Mesenteric fat pad (tissue), 1 donor: ENCODE measurements at regions not wholly inside any gene's neighbourhood (a gene's known extent, or its start where the extent isn't known, plus 50 kb on each side); places are given as distances from the start of the nearest gene placed in this dataset.
"Not testable (repeated sequence)": the region's sequence is repeated elsewhere in the genome, so short reads cannot be mapped to it uniquely, and the experiment has no call there.

ENCODE experiments used
- DNase-seq: peaks from one replicate; pipeline ENCODE4 v3.0.0-alpha.2; 2020; ENCODE audit warnings: low spot score
- donor health status: DM: yes; HTN: yes; CAD: no.

DNA sequence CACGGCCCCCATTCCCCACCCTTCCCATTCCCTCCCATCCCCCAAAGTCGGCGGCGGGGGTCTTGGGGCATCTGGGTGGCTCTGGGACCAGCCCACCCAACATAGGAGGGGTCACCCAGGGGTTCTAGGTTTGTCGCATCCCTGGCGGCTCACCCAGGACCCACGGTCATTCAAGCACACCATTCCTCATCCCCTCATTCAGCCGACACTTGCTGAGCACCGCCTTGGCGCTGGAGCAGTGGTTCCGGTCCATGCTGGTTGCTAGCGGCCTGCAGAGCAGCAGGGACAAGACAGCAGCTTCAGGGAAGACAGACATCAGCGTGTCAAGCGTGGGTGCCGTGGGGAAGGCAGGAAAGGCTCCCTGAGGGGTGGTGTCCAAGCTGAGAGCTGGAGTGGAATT, 50.5 kb upstream of the OTOS start:
- DNase-seq = peak; percentile 73

GRCh38 chr2:240192661-240193060, 52.2 kb upstream of the OTOS start:
- peak; percentile 37 for DNase-seq

- DNase-seq = not testable (repeated sequence)
Observed at GRCh38 chr2:240194341-240194762, 53.9 kb upstream of the OTOS start.

DNA sequence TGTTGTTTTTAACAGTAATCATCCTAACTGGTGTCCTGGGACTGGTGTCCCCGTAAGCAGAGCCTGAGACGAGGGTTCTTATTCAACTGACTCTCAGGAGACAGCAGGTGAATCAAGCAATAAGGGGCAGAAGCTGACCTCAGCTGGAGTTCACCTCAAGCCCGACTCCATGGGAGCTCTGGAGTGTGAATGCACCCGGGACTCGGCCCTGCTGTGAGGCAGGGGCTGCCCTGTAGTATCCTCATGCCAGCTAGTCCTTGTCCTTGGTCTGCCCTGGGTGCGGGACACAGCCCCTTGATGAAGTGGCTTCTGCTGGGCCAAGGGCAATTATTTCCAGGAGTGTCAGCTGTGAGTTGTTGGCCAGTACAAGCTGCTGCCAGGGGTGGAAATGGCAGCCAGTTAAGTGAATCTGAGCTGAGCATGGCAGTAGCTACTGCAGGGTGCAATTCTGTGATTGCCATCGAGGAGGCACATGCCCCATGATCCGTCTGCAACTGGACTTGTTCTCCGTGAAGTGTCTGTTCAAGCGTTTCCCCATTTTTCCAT, 54.9 kb upstream of the OTOS start:
- peak; percentile 67 for DNase-seq

- peak; percentile 76 for DNase-seq
Observed at GRCh38 chr2:240196716-240197461, 56.4 kb upstream of the OTOS start.

DNA sequence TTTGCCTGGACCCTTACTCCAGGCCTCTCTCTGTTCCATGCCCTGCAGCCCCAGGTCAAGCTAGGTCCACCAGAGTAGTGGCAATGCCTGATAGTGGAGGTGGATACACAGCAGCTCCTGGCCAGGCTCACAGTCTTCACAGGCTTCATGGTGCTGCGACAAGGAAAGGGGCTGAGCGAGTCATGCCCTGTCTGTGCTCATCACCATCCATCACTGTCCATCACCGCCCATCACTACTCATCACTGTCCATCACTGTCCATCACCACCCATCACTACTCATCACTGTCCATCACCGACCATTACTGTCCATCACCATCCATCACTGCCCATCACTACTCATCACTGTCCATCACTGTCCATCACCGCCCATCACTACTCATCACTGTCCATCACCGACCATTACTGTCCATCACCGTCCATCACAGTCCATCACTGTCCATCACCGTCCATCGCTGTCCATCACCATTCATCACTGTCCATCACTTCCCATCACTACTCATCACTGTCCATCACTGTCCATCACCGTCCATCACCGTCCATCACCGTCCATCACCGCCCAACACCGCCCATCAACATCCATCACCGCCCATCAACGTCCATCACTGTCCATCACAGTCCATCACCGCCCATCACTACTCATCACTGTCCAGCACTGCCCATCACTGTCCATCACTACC, 57.1 kb upstream of the OTOS start:
- DNase-seq = no peak

- DNase-seq = peak; percentile 39
Observed at GRCh38 chr2:240198226-240198625, 57.8 kb upstream of the OTOS start.

DNA sequence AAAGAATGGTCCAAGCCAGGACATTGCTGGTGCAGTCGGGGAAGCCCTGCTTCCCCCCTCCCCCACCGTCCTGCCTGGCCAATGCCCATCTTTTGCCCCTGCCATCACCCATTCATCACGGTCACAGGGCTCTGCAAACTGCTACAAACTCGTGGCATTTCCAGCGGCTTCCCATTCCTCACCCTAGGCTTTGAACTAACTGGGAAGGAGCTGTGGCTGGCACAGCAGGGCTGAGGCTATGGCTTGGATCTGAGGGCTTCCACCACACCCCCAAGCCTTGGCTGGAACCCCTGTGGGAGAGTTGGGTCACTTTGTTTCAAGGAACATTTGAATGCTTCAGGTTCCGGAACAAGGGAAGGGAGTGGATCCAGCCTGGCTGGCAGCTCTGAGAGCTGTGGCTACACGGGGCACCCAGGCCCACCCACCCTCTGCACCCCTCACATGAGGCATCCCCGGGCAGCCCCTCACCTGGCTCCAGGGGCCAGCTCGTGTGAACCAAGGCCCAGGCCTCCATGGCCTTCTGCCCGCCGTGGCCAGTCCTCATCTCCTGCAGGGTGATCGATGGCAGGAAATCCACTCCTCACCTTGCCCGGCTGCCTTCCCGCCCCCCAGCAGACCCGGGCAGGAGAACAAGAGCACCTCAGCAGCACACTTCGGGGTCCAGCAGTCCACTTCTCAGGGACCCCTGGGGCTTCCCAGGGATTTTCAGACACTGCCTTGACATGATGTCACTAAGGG, 58.8 kb upstream of the OTOS start:
- DNase-seq = peak; percentile 60

- peak; percentile 68 for DNase-seq
Observed at GRCh38 chr2:240200230-240201051, 60.0 kb upstream of the OTOS start.

- peak; percentile 30 for DNase-seq
Observed at GRCh38 chr2:240201866-240202265, 61.4 kb upstream of the OTOS start.

DNA sequence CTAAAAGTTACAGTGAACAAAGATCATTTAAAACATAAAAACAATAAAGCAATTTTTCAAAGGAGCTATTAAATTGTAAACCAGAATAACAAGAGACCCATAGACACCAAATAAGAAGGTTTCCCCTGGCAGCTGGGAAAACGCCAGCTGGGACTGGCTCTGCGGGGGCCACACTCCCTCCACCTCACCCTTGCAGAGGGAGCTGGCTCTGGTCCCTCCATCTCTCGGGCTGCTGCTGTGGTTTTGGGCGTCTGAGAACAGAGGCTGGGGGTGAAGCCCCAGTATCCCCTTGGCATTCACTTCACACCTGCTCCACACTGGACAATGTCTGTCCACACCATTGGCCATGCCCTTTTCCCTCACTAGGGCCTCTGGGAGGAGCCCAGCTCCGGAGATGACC, 62.1 kb upstream of the OTOS start:
- no peak for DNase-seq

DNA sequence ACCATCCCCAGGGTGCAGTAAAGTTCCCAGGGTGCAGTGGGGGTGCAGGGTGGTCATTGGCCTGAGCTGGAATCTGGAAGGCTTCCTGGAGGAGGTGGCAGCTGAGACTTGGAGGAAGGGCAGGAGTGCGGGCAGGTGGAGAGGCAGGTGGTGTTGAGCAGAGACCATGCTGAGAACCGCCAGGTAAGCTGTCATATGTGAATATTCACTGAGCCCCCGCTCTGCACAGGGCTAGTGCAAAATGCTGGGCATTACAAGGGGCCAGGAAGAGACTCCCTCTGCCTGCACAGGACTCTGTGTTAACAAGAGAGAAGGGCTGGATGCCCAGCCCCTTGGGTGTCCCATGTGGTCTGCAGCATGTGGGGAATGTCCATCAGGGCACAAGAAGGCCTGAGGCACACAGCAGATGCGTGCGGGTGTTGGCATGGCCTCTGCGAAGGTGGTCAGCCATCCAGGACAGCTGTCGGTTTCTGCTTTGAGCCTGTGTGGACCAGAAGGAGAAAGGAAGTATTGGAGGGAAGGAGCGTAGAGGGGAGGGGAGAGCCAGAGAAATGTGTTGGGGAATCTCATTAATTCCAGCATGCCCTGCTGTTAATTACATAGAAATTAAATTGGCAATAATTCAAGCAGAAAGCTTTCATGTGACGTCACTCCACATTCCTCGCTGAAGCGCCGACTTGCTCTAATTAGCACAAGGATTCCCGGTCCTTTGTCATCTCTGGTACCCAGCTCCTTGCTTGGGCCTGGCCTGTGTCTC, 62.8 kb upstream of the OTOS start:
- peak; percentile 71 for DNase-seq

DNA sequence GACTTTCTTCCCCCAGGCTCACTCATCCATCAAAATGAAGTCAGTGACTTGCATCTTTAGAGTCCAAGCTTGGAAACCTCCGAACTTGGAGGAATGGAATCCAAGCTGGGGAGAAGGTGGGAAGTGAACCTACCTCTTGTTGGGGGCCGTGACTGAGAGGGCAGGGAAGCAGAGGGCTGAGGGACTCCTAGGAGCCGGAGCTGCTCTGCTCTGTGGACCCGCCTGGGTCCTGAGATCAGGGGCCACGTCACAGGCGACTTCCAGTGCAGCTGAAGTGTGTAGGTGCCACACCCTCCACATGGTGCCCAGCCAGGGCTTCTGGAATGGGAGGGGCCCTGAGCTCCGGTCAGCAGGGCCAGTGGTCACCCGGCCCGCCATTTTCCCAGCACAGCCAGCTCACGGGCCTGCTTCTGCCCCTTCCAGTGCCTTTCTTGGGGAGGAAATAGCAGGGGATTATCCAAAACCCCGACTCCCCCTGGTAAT, 63.4 kb upstream of the OTOS start:
- DNase-seq = peak; percentile 30

- peak; percentile 68 for DNase-seq
Observed at GRCh38 chr2:240204431-240205276, 64.2 kb upstream of the OTOS start.

GRCh38 chr2:240205348-240205747, 64.9 kb upstream of the OTOS start:
- peak; percentile 87 for DNase-seq

GRCh38 chr2:240205772-240206171, 65.3 kb upstream of the OTOS start:
- no peak for DNase-seq

DNA sequence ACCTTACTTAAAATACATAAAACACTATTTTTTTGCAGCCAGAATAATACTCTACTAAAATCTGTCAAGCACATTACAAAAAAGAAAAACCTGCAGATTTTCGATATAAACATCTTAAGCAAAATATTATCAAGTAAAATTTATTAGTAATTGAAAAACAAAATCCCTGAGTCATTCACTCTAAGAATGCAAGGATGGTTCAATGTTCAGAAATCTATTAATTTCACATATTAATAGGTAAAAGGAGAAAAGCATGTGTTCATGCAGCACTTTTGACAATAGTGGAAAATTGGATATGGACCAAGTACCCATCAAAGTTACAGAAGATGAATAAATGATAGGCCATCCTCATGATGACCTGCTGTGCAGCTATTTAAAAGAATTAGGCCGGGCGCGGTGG, 66.2 kb upstream of the OTOS start:
- DNase-seq = no peak

- DNase-seq = peak; percentile 55
Observed at GRCh38 chr2:240207661-240208060, 67.2 kb upstream of the OTOS start.

- DNase-seq = peak; percentile 62
Observed at GRCh38 chr2:240208096-240208495, 67.6 kb upstream of the OTOS start.
